ENCODE measurements at regions not wholly inside any gene's neighbourhood (a gene's known extent, or its start where the extent isn't known, plus 50 kb on each side); places are given as distances from the start of the nearest gene placed in this dataset.

DNA sequence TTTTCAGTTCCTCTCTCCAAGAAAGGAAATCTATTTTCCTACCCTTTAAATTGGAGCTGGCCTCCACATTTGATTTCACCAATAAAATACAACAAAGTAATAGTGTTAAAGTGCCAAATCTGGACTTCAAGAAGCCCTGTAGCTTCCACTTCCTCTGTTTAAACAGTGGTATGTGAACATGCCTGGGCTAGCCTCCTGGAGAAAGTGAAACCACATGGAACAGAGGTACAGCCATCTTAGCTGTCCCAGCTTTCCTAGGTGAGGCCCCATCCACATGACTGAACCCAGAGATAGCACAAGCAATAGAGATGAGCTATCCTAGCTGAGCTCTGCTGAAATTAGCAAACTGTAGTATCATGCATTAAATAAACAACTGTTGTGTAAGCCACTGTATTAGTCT is 131.8 kb upstream of the VCX start:
- Histone ChIP-seq H3K4me1 (no peaks in the 10 kb centered on the region), H3K27ac (no peak overlapping the region), H3K4me3 (no peak overlapping the region), H3K9me3 (no peaks in the 10 kb centered on the region), H3K36me3 (no peaks in the 10 kb centered on the region), H3K27me3 (no peaks in the 10 kb centered on the region)
- no peak for TF ChIP-seq POLR2A (IDR thresholded peaks at IDR 0.05)
- TF ChIP-seq, protein P1, sequence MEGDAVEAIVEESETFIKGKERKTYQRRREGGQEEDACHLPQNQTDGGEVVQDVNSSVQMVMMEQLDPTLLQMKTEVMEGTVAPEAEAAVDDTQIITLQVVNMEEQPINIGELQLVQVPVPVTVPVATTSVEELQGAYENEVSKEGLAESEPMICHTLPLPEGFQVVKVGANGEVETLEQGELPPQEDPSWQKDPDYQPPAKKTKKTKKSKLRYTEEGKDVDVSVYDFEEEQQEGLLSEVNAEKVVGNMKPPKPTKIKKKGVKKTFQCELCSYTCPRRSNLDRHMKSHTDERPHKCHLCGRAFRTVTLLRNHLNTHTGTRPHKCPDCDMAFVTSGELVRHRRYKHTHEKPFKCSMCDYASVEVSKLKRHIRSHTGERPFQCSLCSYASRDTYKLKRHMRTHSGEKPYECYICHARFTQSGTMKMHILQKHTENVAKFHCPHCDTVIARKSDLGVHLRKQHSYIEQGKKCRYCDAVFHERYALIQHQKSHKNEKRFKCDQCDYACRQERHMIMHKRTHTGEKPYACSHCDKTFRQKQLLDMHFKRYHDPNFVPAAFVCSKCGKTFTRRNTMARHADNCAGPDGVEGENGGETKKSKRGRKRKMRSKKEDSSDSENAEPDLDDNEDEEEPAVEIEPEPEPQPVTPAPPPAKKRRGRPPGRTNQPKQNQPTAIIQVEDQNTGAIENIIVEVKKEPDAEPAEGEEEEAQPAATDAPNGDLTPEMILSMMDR (IDR thresholded peaks at IDR 0.05) = no peak
- no peak for DNase-seq

DNA sequence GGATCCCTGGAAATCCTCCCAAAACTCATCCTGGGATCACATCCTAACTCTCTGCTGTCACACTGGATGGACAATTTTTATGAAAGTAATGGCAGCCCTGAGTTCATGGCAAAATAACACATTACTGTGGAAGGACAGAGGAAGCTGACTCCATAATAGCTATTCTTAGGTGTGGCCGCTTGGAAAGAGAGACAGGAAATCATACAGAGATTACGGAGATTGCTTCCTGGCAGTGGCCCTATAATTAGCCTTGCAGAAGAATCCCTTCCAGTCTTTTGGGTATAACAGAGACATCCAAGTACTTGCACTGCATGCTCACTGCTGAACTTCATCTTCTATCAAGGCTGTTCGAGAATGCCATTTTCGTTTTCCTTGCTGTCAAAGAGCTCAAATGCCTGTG is 133.1 kb upstream of the VCX start:
- H3K27ac ChIP-seq = no peak overlapping the region
- no peaks in the 10 kb centered on the region for H3K4me1 ChIP-seq
- no peaks in the 10 kb centered on the region for H3K27me3 ChIP-seq
- no peaks in the 10 kb centered on the region for H3K36me3 ChIP-seq
- H3K9me3 ChIP-seq = no peaks in the 10 kb centered on the region
- no peak for TF ChIP-seq POLR2A (IDR thresholded peaks at IDR 0.05)
- TF ChIP-seq, protein P1 (IDR thresholded peaks at IDR 0.05) = no peak
- H3K4me3 ChIP-seq = no peak overlapping the region
- DNase-seq = no peak

DNA sequence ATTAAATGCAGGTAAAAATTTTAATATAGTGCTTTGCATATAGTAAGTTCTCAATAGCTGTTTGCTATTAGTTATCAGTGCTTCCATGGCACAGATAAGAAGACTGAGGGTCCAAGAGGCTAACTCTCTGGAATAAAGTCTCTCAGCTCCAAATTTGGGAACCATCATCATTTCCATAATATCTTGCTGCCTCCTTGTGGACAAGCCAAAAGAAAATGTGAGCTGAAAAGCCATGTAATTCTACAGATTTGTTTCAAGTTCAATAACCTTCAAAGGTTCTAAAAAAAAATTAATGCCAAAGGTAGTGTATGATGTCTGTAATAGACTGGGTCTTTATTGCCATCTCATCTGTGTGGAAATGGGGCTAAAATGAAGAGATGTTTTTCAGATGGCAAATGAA is 136.9 kb upstream of the VCX start:
- Histone ChIP-seq H3K27ac (no peak overlapping the region), H3K9me3 (no peaks in the 10 kb centered on the region), H3K36me3 (no peaks in the 10 kb centered on the region), H3K4me1 (no peaks in the 10 kb centered on the region), H3K27me3 (no peaks in the 10 kb centered on the region), H3K4me3 (no peak overlapping the region)
- no peak for TF ChIP-seq POLR2A (IDR thresholded peaks at IDR 0.05)
- TF ChIP-seq, protein P1 (IDR thresholded peaks at IDR 0.05) = no peak
- no peak for DNase-seq

DNA sequence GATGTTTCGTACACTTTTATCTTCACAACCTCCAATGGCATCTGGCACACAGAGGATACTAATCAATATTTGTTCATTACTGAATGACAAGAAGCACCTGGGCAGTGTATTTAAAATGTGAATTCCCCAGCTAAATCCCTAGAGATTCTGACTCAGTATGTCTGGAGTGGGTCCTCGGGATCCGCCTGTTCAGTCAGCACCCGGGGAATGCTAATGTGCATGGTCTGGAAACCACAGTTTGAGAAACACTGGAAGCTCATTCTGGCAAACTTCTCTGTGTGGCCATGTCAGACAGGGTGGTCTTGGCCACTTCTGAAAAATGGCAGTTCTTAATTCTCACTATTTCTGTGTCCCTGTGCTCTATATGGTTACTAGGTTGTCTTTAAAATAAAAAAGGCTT is 138.8 kb upstream of the VCX start:
- no peaks in the 10 kb centered on the region for H3K27me3 ChIP-seq
- no peak for DNase-seq
- TF ChIP-seq POLR2A (IDR thresholded peaks at IDR 0.05) = no peak
- H3K36me3 ChIP-seq = no peaks in the 10 kb centered on the region
- H3K4me1 ChIP-seq = no peaks in the 10 kb centered on the region
- H3K27ac ChIP-seq = no peak overlapping the region
- H3K9me3 ChIP-seq = no peaks in the 10 kb centered on the region
- no peak overlapping the region for H3K4me3 ChIP-seq

DNA sequence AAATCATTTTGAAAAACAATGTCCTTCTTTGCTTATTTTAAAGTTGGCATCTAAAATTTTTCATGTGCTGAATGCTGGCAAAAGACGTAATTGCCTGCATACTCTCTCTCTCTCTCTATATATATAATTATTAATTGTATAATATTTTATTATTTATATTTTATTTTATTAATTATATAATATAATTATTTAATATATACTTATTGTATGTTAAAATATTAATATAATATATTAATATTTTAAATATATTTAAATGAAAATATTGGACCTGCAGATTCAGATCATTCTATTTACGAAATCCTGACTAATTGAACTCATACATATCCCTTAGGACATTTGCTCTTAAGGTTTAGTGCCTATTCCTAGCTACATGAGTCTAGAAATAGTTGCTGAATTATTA is 144.7 kb upstream of the VCX start:
- H3K27me3 ChIP-seq = no peaks in the 10 kb centered on the region
- no peak overlapping the region for H3K4me3 ChIP-seq
- no peak for DNase-seq
- no peaks in the 10 kb centered on the region for H3K4me1 ChIP-seq
- no peak overlapping the region for H3K27ac ChIP-seq
- TF ChIP-seq, protein P1 (IDR thresholded peaks at IDR 0.05) = no peak
- no peak for TF ChIP-seq POLR2A (IDR thresholded peaks at IDR 0.05)
- no peaks in the 10 kb centered on the region for H3K36me3 ChIP-seq
- H3K9me3 ChIP-seq = no peaks in the 10 kb centered on the region

DNA sequence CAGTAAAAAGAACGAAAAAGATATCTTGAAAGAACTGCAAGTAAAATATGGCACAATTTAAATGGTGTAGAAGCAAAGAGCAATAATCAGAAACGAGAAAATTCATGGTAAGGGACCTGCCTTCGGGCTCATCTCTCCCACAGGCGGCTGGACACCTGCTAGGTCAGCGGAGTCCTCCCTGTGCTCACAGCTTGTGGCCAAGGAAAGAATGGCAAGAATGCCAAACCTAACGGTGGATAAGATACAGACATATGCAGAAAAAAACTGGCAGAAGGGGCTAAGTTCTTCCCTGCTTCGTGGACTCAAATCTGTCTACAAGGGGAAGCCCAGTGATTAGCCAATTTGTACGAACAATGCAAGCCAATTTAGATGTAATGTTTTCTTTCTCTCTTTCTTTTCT is 152.1 kb upstream of the VCX start:
- TF ChIP-seq POLR2A (IDR thresholded peaks at IDR 0.05) = no peak
- TF ChIP-seq, protein P1 (IDR thresholded peaks at IDR 0.05) = no peak
- Histone ChIP-seq H3K4me3 (no peak overlapping the region), H3K4me1 (no peaks in the 10 kb centered on the region), H3K27me3 (no peaks in the 10 kb centered on the region), H3K9me3 (no peaks in the 10 kb centered on the region), H3K36me3 (no peaks in the 10 kb centered on the region), H3K27ac (no peak overlapping the region)
- DNase-seq = no peak
